ENCODE measurements at regions not wholly inside any gene's neighbourhood (a gene's known extent, or its start where the extent isn't known, plus 50 kb on each side); places are given as distances from the start of the nearest gene placed in this dataset.

- no peak for DNase-seq (ENCODE audit: low spot score)
Measured at GRCh38 chr11:119907122-119907851, 178.3 kb upstream of the NECTIN1 start.

GRCh38 chr11:119906376-119906775 is 177.4 kb upstream of the NECTIN1 start:
- DNase-seq (ENCODE audit: low spot score): no peak

GRCh38 chr11:119905162-119905561 is 176.2 kb upstream of the NECTIN1 start:
- no peak for DNase-seq (ENCODE audit: low spot score)

- no peak for DNase-seq (ENCODE audit: low spot score)
Measured at GRCh38 chr11:119904531-119905035, 175.6 kb upstream of the NECTIN1 start.

GRCh38 chr11:119903821-119904220 is 174.8 kb upstream of the NECTIN1 start:
- no peak for DNase-seq (ENCODE audit: low spot score)

GRCh38 chr11:119903389-119903788 is 174.4 kb upstream of the NECTIN1 start:
- DNase-seq (ENCODE audit: low spot score): no peak

GRCh38 chr11:119902656-119903231 is 173.7 kb upstream of the NECTIN1 start:
- peak; percentile 17 for DNase-seq (ENCODE audit: low spot score)

- DNase-seq (ENCODE audit: low spot score): no peak
Measured at GRCh38 chr11:119901657-119902577, 172.9 kb upstream of the NECTIN1 start.

GRCh38 chr11:119899997-119900396 is 171.0 kb upstream of the NECTIN1 start:
- no peak for DNase-seq (ENCODE audit: low spot score)

- no peak for DNase-seq (ENCODE audit: low spot score)
Measured at GRCh38 chr11:119897576-119897975, 168.6 kb upstream of the NECTIN1 start.

GRCh38 chr11:119897046-119897440 is 168.0 kb upstream of the NECTIN1 start:
- no peak for DNase-seq (ENCODE audit: low spot score)

- DNase-seq (ENCODE audit: low spot score): no peak
Measured at GRCh38 chr11:119896387-119897045, 167.5 kb upstream of the NECTIN1 start.

- DNase-seq (ENCODE audit: low spot score): no peak
Measured at GRCh38 chr11:119895981-119896380, 167.0 kb upstream of the NECTIN1 start.

- no peak for DNase-seq (ENCODE audit: low spot score)
Measured at GRCh38 chr11:119894916-119895315, 165.9 kb upstream of the NECTIN1 start.

- DNase-seq (ENCODE audit: low spot score): no peak
Measured at GRCh38 chr11:119892311-119892808, 163.4 kb upstream of the NECTIN1 start.

- peak; percentile 29 for DNase-seq (ENCODE audit: low spot score)
Measured at GRCh38 chr11:119891055-119891768, 162.2 kb upstream of the NECTIN1 start.

- no peak for DNase-seq (ENCODE audit: low spot score)
Measured at GRCh38 chr11:119890466-119890865, 161.5 kb upstream of the NECTIN1 start.

- no peak for DNase-seq (ENCODE audit: low spot score)
Measured at GRCh38 chr11:119889728-119890280, 160.8 kb upstream of the NECTIN1 start.

GRCh38 chr11:119889111-119889510 is 160.1 kb upstream of the NECTIN1 start:
- no peak for DNase-seq (ENCODE audit: low spot score)

GRCh38 chr11:119888119-119888518 is 159.1 kb upstream of the NECTIN1 start:
- DNase-seq (ENCODE audit: low spot score): no peak

Data from umbilical cord (tissue), 1 donor.